HepG2 (cell line): ENCODE measurements at regions not wholly inside any gene's neighbourhood (a gene's known extent, or its start where the extent isn't known, plus 50 kb on each side); places are given as distances from the start of the nearest gene placed in this dataset.

Experiments
- DNMT1 ChIP-seq: sonication (generic); formaldehyde crosslinking; IDR thresholded peaks from 2 replicates; pipeline ENCODE4 v1.5.1; 2020; ENCODE audit warnings: mild to moderate bottlenecking, missing genetic modification reagents
- GATAD2A ChIP-seq: IDR thresholded peaks from 2 replicates; pipeline ENCODE4 v1.6.1; 2016
- MAX ChIP-seq: IDR thresholded peaks from 2 replicates; pipeline ENCODE4 v1.6.1; 2012; ENCODE audit warnings: inconsistent platforms
- MTF1 ChIP-seq: sonication (generic); formaldehyde crosslinking; IDR thresholded peaks from 2 replicates; pipeline ENCODE4 v1.5.0; 2020; ENCODE audit warnings: missing genetic modification reagents
- REL ChIP-seq: sonication (generic); formaldehyde crosslinking; conservative IDR thresholded peaks from 2 replicates; pipeline ENCODE4 v1.8.0; 2022; ENCODE audit warnings: mild to moderate bottlenecking, missing genetic modification reagents, moderate library complexity
- TP53 ChIP-seq: sonication (generic); formaldehyde crosslinking; conservative IDR thresholded peaks from 2 replicates; pipeline ENCODE4 v1.4.0; 2020; ENCODE audit warnings: missing genetic modification reagents
- YEATS4 ChIP-seq: sonication (generic); formaldehyde crosslinking; IDR thresholded peaks from 2 replicates; pipeline ENCODE4 v1.4.0; 2020; ENCODE audit warnings: missing genetic modification reagents, borderline replicate concordance
- ZNF160 ChIP-seq: sonication (generic); formaldehyde crosslinking; IDR thresholded peaks from 2 replicates; pipeline ENCODE4 v1.8.0; 2022; ENCODE audit warnings: mild to moderate bottlenecking, inconsistent platforms, missing genetic modification reagents
- ZNF354B ChIP-seq: sonication (generic); formaldehyde crosslinking; IDR thresholded peaks from 2 replicates; pipeline ENCODE4 v1.8.0; 2022; ENCODE audit warnings: mild to moderate bottlenecking, missing genetic modification reagents
- ZNF619 ChIP-seq: sonication (generic); formaldehyde crosslinking; IDR thresholded peaks from 2 replicates; pipeline ENCODE4 v1.4.0; 2020; ENCODE audit warnings: mild to moderate bottlenecking, missing genetic modification reagents
- ZSCAN22 ChIP-seq: sonication (generic); formaldehyde crosslinking; IDR thresholded peaks from 2 replicates; pipeline ENCODE4 v1.4.0; 2020; ENCODE audit warnings: mild to moderate bottlenecking, missing genetic modification reagents
- ZSCAN9 ChIP-seq: IDR thresholded peaks from 2 replicates; pipeline ENCODE4 v1.6.1; 2016; ENCODE audit warnings: borderline replicate concordance
- TF ChIP-seq, protein P1 (sequence below): sonication (generic); formaldehyde crosslinking; IDR thresholded peaks from 2 replicates; pipeline ENCODE4 v1.4.0; 2020; ENCODE audit warnings: missing genetic modification reagents, mild to moderate bottlenecking, borderline replicate concordance
- TF ChIP-seq, protein P2 (sequence below): sonication (generic); formaldehyde crosslinking; IDR thresholded peaks from 2 replicates; pipeline ENCODE4 v1.4.0; 2020; ENCODE audit warnings: missing genetic modification reagents, low read depth, mild to moderate bottlenecking, borderline replicate concordance
- TF ChIP-seq, protein P3 (sequence below), 2 experiments: sonication (generic) in 1 of 2; formaldehyde crosslinking in 1 of 2; IDR thresholded peaks; 2 replicates each; pipeline versions ENCODE4 v1.4.0 to v1.6.1; 2018 to 2020; ENCODE audit warnings: missing genetic modification reagents in 2 of 2, borderline replicate concordance in 1 of 2, low read depth in 1 of 2, mild to moderate bottlenecking in 1 of 2, missing biosample characterization in 1 of 2
- TF ChIP-seq, protein P4 (sequence below): sonication (generic); formaldehyde crosslinking; IDR thresholded peaks from one replicate; pipeline ENCODE4 v1.5.1; 2020; ENCODE audit warnings: mild to moderate bottlenecking, missing genetic modification reagents; ENCODE audit errors: not compliant biosample characterization

- TF ChIP-seq, protein P1, sequence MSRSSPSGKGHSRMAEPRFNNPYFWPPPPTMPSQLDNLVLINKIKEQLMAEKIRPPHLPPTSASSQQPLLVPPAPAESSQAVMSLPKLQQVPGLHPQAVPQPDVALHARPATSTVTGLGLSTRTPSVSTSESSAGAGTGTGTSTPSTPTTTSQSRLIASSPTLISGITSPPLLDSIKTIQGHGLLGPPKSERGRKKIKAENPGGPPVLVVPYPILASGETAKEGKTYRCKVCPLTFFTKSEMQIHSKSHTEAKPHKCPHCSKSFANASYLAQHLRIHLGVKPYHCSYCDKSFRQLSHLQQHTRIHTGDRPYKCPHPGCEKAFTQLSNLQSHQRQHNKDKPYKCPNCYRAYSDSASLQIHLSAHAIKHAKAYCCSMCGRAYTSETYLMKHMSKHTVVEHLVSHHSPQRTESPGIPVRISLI (CRISPR knock-in tag), result no peak
- TF ChIP-seq ZSCAN22 (no peak), DNMT1 (CRISPR knock-in tag) (no peak), YEATS4 (CRISPR knock-in tag) (peak; percentile 21; the same call in 1 of the 2 replicates), TP53 (CRISPR knock-in tag) (no peak), GATAD2A (CRISPR knock-in tag) (peak; percentile 58), ZNF354B (no peak), REL (CRISPR knock-in tag) (no peak), ZNF619 (no peak), MAX (no peak), ZNF160 (no peak), ZSCAN9 (CRISPR knock-in tag) (no peak), MTF1 (CRISPR knock-in tag) (no peak)
- TF ChIP-seq, protein P2, sequence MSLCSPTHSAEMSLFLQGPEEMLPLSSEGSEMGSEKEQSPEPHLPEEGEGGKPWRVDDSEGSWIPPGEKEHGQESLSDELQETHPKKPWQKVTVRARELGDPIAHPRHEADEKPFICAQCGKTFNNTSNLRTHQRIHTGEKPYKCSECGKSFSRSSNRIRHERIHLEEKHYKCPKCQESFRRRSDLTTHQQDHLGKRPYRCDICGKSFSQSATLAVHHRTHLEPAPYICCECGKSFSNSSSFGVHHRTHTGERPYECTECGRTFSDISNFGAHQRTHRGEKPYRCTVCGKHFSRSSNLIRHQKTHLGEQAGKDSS (CRISPR knock-in tag), result no peak
- TF ChIP-seq, protein P3, sequence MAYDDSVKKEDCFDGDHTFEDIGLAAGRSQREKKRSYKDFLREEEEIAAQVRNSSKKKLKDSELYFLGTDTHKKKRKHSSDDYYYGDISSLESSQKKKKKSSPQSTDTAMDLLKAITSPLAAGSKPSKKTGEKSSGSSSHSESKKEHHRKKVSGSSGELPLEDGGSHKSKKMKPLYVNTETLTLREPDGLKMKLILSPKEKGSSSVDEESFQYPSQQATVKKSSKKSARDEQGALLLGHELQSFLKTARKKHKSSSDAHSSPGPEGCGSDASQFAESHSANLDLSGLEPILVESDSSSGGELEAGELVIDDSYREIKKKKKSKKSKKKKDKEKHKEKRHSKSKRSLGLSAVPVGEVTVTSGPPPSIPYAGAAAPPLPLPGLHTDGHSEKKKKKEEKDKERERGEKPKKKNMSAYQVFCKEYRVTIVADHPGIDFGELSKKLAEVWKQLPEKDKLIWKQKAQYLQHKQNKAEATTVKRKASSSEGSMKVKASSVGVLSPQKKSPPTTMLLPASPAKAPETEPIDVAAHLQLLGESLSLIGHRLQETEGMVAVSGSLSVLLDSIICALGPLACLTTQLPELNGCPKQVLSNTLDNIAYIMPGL (CRISPR knock-in tag; IDR thresholded peaks at IDR 0.05; ENCODE audit: borderline replicate concordance in 1 of 2, low read depth in 1 of 2), result no peak
- TF ChIP-seq, protein P4, sequence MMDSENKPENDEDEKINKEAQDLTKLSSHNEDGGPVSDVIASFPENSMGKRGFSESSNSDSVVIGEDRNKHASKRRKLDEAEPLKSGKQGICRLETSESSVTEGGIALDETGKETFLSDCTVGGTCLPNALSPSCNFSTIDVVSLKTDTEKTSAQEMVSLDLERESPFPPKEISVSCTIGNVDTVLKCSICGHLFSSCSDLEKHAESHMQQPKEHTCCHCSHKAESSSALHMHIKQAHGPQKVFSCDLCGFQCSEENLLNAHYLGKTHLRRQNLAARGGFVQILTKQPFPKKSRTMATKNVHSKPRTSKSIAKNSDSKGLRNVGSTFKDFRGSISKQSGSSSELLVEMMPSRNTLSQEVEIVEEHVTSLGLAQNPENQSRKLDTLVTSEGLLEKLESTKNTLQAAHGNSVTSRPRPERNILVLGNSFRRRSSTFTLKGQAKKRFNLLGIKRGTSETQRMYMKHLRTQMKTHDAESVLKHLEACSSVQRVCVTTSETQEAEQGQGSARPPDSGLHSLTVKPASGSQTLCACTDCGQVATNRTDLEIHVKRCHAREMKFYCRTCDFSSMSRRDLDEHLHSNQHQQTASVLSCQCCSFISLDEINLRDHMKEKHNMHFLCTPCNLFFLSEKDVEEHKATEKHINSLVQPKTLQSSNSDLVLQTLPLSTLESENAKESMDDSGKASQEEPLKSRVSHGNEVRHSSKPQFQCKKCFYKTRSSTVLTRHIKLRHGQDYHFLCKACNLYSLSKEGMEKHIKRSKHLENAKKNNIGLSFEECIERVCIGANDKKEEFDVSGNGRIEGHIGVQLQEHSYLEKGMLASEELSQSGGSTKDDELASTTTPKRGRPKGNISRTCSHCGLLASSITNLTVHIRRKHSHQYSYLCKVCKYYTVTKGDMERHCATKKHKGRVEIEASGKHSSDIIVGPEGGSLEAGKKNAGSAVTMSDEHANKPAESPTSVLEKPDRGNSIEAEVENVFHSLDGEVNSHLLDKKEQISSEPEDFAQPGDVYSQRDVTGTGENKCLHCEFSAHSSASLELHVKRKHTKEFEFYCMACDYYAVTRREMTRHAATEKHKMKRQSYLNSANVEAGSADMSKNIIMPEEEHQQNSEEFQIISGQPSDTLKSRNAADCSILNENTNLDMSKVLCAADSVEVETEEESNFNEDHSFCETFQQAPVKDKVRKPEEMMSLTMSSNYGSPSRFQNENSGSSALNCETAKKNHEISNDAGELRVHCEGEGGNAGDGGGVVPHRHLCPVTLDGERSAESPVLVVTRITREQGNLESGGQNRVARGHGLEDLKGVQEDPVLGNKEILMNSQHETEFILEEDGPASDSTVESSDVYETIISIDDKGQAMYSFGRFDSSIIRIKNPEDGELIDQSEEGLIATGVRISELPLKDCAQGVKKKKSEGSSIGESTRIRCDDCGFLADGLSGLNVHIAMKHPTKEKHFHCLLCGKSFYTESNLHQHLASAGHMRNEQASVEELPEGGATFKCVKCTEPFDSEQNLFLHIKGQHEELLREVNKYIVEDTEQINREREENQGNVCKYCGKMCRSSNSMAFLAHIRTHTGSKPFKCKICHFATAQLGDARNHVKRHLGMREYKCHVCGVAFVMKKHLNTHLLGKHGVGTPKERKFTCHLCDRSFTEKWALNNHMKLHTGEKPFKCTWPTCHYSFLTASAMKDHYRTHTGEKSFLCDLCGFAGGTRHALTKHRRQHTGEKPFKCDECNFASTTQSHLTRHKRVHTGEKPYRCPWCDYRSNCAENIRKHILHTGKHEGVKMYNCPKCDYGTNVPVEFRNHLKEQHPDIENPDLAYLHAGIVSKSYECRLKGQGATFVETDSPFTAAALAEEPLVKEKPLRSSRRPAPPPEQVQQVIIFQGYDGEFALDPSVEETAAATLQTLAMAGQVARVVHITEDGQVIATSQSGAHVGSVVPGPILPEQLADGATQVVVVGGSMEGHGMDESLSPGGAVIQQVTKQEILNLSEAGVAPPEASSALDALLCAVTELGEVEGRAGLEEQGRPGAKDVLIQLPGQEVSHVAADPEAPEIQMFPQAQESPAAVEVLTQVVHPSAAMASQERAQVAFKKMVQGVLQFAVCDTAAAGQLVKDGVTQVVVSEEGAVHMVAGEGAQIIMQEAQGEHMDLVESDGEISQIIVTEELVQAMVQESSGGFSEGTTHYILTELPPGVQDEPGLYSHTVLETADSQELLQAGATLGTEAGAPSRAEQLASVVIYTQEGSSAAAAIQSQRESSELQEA (CRISPR knock-in tag), result no peak
Measured at GRCh38 chr10:78973901-78974616, 94.7 kb upstream of the ZMIZ1 start (continued).
